Suprapubic skin (tissue), 4 donors: ENCODE measurements at regions not wholly inside any gene's neighbourhood (a gene's known extent, or its start where the extent isn't known, plus 50 kb on each side); places are given as distances from the start of the nearest gene placed in this dataset.

Experiments
- CTCF ChIP-seq, 2 donors: fragments of 200-600 bp in 1 of 2; fragments of 450-650 bp in 1 of 2; sonication (generic) in 1 of 2; IDR thresholded peaks; one replicate each; pipeline ENCODE4 v1.5.1; 2016 to 2019; ENCODE audit warnings: antibody characterized with exemption in 2 of 2, mild to moderate bottlenecking in 1 of 2, moderate library complexity in 1 of 2
- EP300 ChIP-seq: sonication (generic); formaldehyde crosslinking; IDR thresholded peaks from one replicate; pipeline ENCODE4 v1.6.1; 2017; ENCODE audit warnings: antibody characterized with exemption
- POLR2A ChIP-seq, 2 donors: fragments of 450-650 bp; IDR thresholded peaks; one replicate each; pipeline ENCODE4 v1.6.1; 2017; ENCODE audit warnings: antibody characterized with exemption in 2 of 2, mild to moderate bottlenecking in 2 of 2, moderate library complexity in 2 of 2
- POLR2AphosphoS5 ChIP-seq, 3 donors: sonication (generic); formaldehyde crosslinking; IDR thresholded peaks; one replicate each; pipeline ENCODE4 v1.6.1; 2017; ENCODE audit warnings: antibody characterized with exemption in 3 of 3

GRCh38 chr2:8524388-8524787, 157.5 kb upstream of the ID2 start:
- TF ChIP-seq CTCF (IDR thresholded peaks at IDR 0.05) (no peak), POLR2AphosphoS5 (IDR thresholded peaks at IDR 0.05) (no peak), EP300 (no peak), POLR2A (IDR thresholded peaks at IDR 0.05) (no peak)
